Left ventricle myocardium inferior (tissue), 1 donor: ENCODE measurements at regions not wholly inside any gene's neighbourhood (a gene's known extent, or its start where the extent isn't known, plus 50 kb on each side); places are given as distances from the start of the nearest gene placed in this dataset.
A peak's percentile ranks its signal among the peaks of the same experiment; 100 is the strongest.

Experiments
- DNase-seq: peaks from one replicate; pipeline ENCODE4 v3.0.0-alpha.2; 2020
- H3K27ac ChIP-seq: fragments of 200-600 bp; replicated peaks from 2 replicates; pipeline ENCODE4 v1.8.0; 2021
- H3K27me3 ChIP-seq: fragments of 200-600 bp; 2 replicates; pipeline ENCODE4 v1.8.0; 2021; ENCODE audit warnings: low read depth
- H3K36me3 ChIP-seq: fragments of 200-600 bp; 2 replicates; pipeline ENCODE4 v1.8.0; 2021
- H3K4me1 ChIP-seq: fragments of 200-600 bp; 2 replicates; pipeline ENCODE4 v1.8.0; 2021
- H3K4me3 ChIP-seq: fragments of 200-600 bp; 2 replicates; pipeline ENCODE4 v1.8.0; 2021; ENCODE audit warnings: mild to moderate bottlenecking, moderate library complexity
- H3K9me3 ChIP-seq: fragments of 200-600 bp; replicated peaks from 2 replicates; pipeline ENCODE4 v1.8.0; 2021
- CTCF ChIP-seq: fragments of 200-600 bp; IDR thresholded peaks from 2 replicates; pipeline ENCODE4 v1.8.0; 2021; ENCODE audit warnings: antibody characterized with exemption, mild to moderate bottlenecking, borderline replicate concordance
- intact Hi-C: fragments of 100-400 bp; cut with micrococcal nuclease; formaldehyde crosslinking; loops from one replicate; pipeline ENCODE4 v1.11.0; 2022
- donor health status: DM: no; HTN: yes; CAD: no; lungs with severe emphysema.

GRCh38 chr16:6682142-6682811 lies 650.4 kb upstream of the RBFOX1 start:
- no peaks in the 10 kb centered on the region for H3K36me3 ChIP-seq
- no peaks in the 10 kb centered on the region for H3K4me1 ChIP-seq
- intact Hi-C loops = no loop called here

GRCh38 chr16:6678586-6678985 lies 654.1 kb upstream of the RBFOX1 start:
- no peaks in the 10 kb centered on the region for H3K4me1 ChIP-seq
- H3K36me3 ChIP-seq = no peaks in the 10 kb centered on the region
- no peak for TF ChIP-seq CTCF
- H3K27me3 ChIP-seq = peaks cover 34% of the 10 kb centered on the region
- intact Hi-C loops = no loop called here
- no peak overlapping the region for H3K4me3 ChIP-seq
- no peaks in the 10 kb centered on the region for H3K9me3 ChIP-seq
- no peak overlapping the region for H3K27ac ChIP-seq
- DNase-seq = no peak

More at GRCh38 chr16:6682142-6682811, 650.4 kb upstream of the RBFOX1 start:
- H3K27me3 ChIP-seq = peaks cover 38% of the 10 kb centered on the region
- no peak overlapping the region for H3K27ac ChIP-seq
- DNase-seq = no peak
- peaks cover 3% of the 10 kb centered on the region for H3K9me3 ChIP-seq
- peak; percentile 58 for TF ChIP-seq CTCF
- H3K4me3 ChIP-seq = no peak overlapping the region

DNA sequence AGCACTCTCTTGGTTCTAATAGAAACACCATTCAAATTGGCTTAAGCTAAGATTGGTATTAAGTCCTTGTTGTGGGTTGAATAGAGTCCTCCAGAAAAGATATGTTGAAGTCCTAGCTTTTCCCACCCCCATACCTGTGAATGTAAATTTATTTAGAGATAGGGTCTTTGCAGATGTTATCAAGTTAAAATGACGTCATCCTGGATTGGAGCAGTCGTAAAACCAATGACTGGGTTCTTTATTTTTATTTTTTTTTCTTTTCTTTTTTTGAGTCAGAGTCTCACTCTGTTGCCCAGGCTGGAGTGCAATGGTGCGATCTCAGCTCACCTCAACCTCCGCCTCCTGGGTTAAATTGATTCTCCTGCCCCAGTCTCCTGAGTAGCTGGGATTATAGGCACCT lies 658.6 kb upstream of the RBFOX1 start:
- Histone ChIP-seq H3K36me3 (no peaks in the 10 kb centered on the region), H3K4me1 (no peaks in the 10 kb centered on the region), H3K27ac (no peak overlapping the region), H3K9me3 (no peaks in the 10 kb centered on the region), H3K4me3 (no peak overlapping the region), H3K27me3 (peaks cover 13% of the 10 kb centered on the region)
- no peak for TF ChIP-seq CTCF
- intact Hi-C loops = no loop called here
- DNase-seq = no peak

DNA sequence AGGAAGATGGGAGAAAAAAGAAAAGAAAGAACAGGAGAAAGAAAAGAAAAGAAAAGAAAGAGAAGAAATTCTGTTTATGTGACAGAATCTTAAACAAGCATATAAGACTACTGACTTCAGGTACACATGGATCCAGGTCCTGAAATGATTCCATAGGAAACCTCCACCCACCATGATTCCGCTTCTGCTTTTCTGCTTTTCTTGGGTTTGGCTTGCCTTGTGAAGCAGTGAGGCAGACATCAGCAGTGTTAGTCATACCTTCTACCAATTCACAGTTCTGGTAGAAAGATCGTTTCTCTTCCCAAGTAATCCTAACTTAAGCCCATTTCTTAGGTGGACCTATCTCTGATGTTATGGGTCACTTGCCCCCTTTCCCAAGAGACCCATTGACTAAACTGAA lies 660.1 kb upstream of the RBFOX1 start:
- TF ChIP-seq CTCF = no peak
- DNase-seq = no peak
- no peaks in the 10 kb centered on the region for H3K9me3 ChIP-seq
- H3K36me3 ChIP-seq = no peaks in the 10 kb centered on the region
- peaks cover 6% of the 10 kb centered on the region for H3K27me3 ChIP-seq
- no peaks in the 10 kb centered on the region for H3K4me1 ChIP-seq
- H3K27ac ChIP-seq = no peak overlapping the region
- H3K4me3 ChIP-seq = no peak overlapping the region
- intact Hi-C loops = no loop called here

DNA sequence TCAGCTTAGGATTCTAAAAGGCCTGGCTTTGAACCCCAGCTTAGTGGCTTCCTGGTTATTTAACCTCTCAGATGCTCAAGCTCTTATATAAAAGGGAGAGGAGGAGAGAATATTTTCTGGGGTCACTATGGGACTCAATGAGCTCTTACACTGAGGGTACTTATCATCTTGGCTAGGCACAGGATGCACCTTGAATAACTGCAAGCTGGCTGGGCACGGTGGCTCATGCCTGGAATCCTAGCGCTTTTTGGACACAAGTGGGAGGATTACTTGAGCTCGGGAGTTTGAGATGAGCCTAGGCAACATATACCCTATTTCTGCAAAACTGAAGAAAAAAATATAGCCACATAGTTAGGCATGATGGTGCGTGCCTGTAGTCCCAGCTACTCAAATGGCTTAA lies 665.3 kb upstream of the RBFOX1 start:
- peaks cover 27% of the 10 kb centered on the region for H3K27me3 ChIP-seq
- no peaks in the 10 kb centered on the region for H3K9me3 ChIP-seq
- no peaks in the 10 kb centered on the region for H3K36me3 ChIP-seq
- intact Hi-C loops = no loop called here
- H3K4me1 ChIP-seq = no peaks in the 10 kb centered on the region
- H3K27ac ChIP-seq = no peak overlapping the region
- H3K4me3 ChIP-seq = no peak overlapping the region
- TF ChIP-seq CTCF = no peak
- no peak for DNase-seq
